22Rv1 (cell line): ENCODE measurements at regions not wholly inside any gene's neighbourhood (a gene's known extent, or its start where the extent isn't known, plus 50 kb on each side); places are given as distances from the start of the nearest gene placed in this dataset.
"Not testable (repeated sequence)": the region's sequence is repeated elsewhere in the genome, so short reads cannot be mapped to it uniquely, and the experiment has no call there.

Source experiments
- H3K27ac ChIP-seq: fragments of 450-650 bp; 2 replicates; pipeline ENCODE4 v1.5.1; 2017
- CTCF ChIP-seq: fragments of 450-650 bp; IDR thresholded peaks from 2 replicates; pipeline ENCODE4 v1.5.1; 2017; ENCODE audit warnings: mild to moderate bottlenecking
- ZFX ChIP-seq: fragments of 450-650 bp; IDR thresholded peaks from 2 replicates; pipeline ENCODE4 v1.6.1; 2017; ENCODE audit warnings: antibody characterized with exemption, borderline replicate concordance

GRCh38 chr16:60771138-60771537 lies 1265.1 kb downstream of the CDH8 start:
- no peak overlapping the region for H3K27ac ChIP-seq
- no peak for TF ChIP-seq ZFX
- TF ChIP-seq CTCF: no peak

- not testable (repeated sequence) for H3K27ac ChIP-seq
Observed at GRCh38 chr16:60770384-60770783, 1265.9 kb downstream of the CDH8 start.

- TF ChIP-seq ZFX (no peak), CTCF (no peak)
- no peak overlapping the region for H3K27ac ChIP-seq
Observed at GRCh38 chr16:60763869-60764268, 1272.4 kb downstream of the CDH8 start.

GRCh38 chr16:60755907-60756306 lies 1280.3 kb downstream of the CDH8 start:
- H3K27ac ChIP-seq: no peak overlapping the region
- TF ChIP-seq CTCF (peak; percentile 25; the same call in 1 of the 2 replicates), ZFX (no peak)

- no peak overlapping the region for H3K27ac ChIP-seq
- TF ChIP-seq ZFX (no peak), CTCF (no peak)
Observed at GRCh38 chr16:60748366-60748765, 1287.9 kb downstream of the CDH8 start.

- no peak overlapping the region for H3K27ac ChIP-seq
- TF ChIP-seq CTCF: no peak
- no peak for TF ChIP-seq ZFX
Observed at GRCh38 chr16:60744198-60744597, 1292.0 kb downstream of the CDH8 start.

- no peak for TF ChIP-seq CTCF
- no peak for TF ChIP-seq ZFX
- H3K27ac ChIP-seq: no peak overlapping the region
Observed at GRCh38 chr16:60741810-60742209, 1294.4 kb downstream of the CDH8 start.
